ENCODE measurements at regions not wholly inside any gene's neighbourhood (a gene's known extent, or its start where the extent isn't known, plus 50 kb on each side); places are given as distances from the start of the nearest gene placed in this dataset.

- ATAC-seq = no peak
- DNase-seq = no peak
- no peaks in the 10 kb centered on the region for H3K4me1 ChIP-seq (ENCODE audit: control insufficient read depth, insufficient read depth, low read length)
- H3K4me3 ChIP-seq (ENCODE audit: low read length) = no peak overlapping the region
- H3K27ac ChIP-seq (ENCODE audit: low read length) = no peak overlapping the region
- H3K9me3 ChIP-seq (ENCODE audit: control insufficient read depth, insufficient read depth, low read length) = no peaks in the 10 kb centered on the region
- H3K4me1 Mint-ChIP-seq = no peaks in the 10 kb centered on the region
- H3K9me3 Mint-ChIP-seq = no peaks in the 10 kb centered on the region
- no peak overlapping the region for H3K4me3 Mint-ChIP-seq
- H3K27me3 Mint-ChIP-seq (ENCODE audit: low read depth in 2 of 2) = no peaks in the 10 kb centered on the region
- intact Hi-C loops (cut with micrococcal nuclease) = no loop called here
- WGBS (ENCODE audit: insufficient coverage) = 94% methylated on average over 5 of the region's 5 CpGs
- no peaks in the 10 kb centered on the region for H3K27me3 ChIP-seq (ENCODE audit: control insufficient read depth, insufficient read depth, low read length)
- H3K36me3 ChIP-seq (ENCODE audit: control insufficient read depth, insufficient read depth, low read length) = no peaks in the 10 kb centered on the region
- no peak for TF ChIP-seq CTCF (IDR thresholded peaks at IDR 0.05)
- H3K27ac Mint-ChIP-seq = no peak overlapping the region
- H3K36me3 Mint-ChIP-seq = no peaks in the 10 kb centered on the region
Measured at GRCh38 chr5:124929000-124929399, 182.6 kb upstream of the ZNF608 start.

GRCh38 chr5:124932791-124933600 is 186.6 kb upstream of the ZNF608 start:
- Histone ChIP-seq H3K4me3 (ENCODE audit: low read length) (no peak overlapping the region), H3K27me3 (ENCODE audit: control insufficient read depth, insufficient read depth, low read length) (no peaks in the 10 kb centered on the region), H3K36me3 (ENCODE audit: control insufficient read depth, insufficient read depth, low read length) (no peaks in the 10 kb centered on the region), H3K9me3 (ENCODE audit: control insufficient read depth, insufficient read depth, low read length) (no peaks in the 10 kb centered on the region), H3K27ac (ENCODE audit: low read length) (no peak overlapping the region), H3K4me1 (ENCODE audit: control insufficient read depth, insufficient read depth, low read length) (peaks cover 20% of the 10 kb centered on the region)
- intact Hi-C loops (cut with micrococcal nuclease) = no loop called here
- no peak for TF ChIP-seq CTCF (IDR thresholded peaks at IDR 0.05)
- 61% methylated on average over 4 of the region's 4 CpGs for WGBS (ENCODE audit: insufficient coverage)
- ATAC-seq (no peak), DNase-seq (no peak)
- no peak overlapping the region for H3K27ac Mint-ChIP-seq
- no peak overlapping the region for H3K4me3 Mint-ChIP-seq
- no peaks in the 10 kb centered on the region for H3K9me3 Mint-ChIP-seq
- H3K4me1 Mint-ChIP-seq = peaks cover 14 to 16% of the 10 kb centered on the region in 2 donors
- no peaks in the 10 kb centered on the region for H3K36me3 Mint-ChIP-seq
- H3K27me3 Mint-ChIP-seq (ENCODE audit: low read depth in 2 of 2) = no peaks in the 10 kb centered on the region

- peak overlapping the region; percentile 76 for H3K4me3 Mint-ChIP-seq
- intact Hi-C loops (cut with micrococcal nuclease) = loop anchor here (5.0 kb wide), 1 partner anchor 68 kb away; no protein-coding TSS in a partner anchor
- H3K4me3 ChIP-seq (ENCODE audit: low read length) = no peak overlapping the region
- H3K27ac Mint-ChIP-seq = peak overlapping the region; percentile 86 to 96
- 29% methylated on average over 4 of the region's 4 CpGs for WGBS (ENCODE audit: insufficient coverage)
- H3K36me3 ChIP-seq (ENCODE audit: control insufficient read depth, insufficient read depth, low read length) = no peaks in the 10 kb centered on the region
- no peaks in the 10 kb centered on the region for H3K27me3 ChIP-seq (ENCODE audit: control insufficient read depth, insufficient read depth, low read length)
- no peaks in the 10 kb centered on the region for H3K36me3 Mint-ChIP-seq
- no peaks in the 10 kb centered on the region for H3K9me3 ChIP-seq (ENCODE audit: control insufficient read depth, insufficient read depth, low read length)
- H3K4me1 Mint-ChIP-seq = peaks cover 21 to 26% of the 10 kb centered on the region in 2 donors
- H3K27me3 Mint-ChIP-seq (ENCODE audit: low read depth in 2 of 2) = no peaks in the 10 kb centered on the region
- TF ChIP-seq CTCF (IDR thresholded peaks at IDR 0.05) = no peak
- H3K4me1 ChIP-seq (ENCODE audit: control insufficient read depth, insufficient read depth, low read length) = peaks cover 20% of the 10 kb centered on the region
- H3K9me3 Mint-ChIP-seq = no peaks in the 10 kb centered on the region
- peak; percentile 38 to 48 for DNase-seq
- ATAC-seq = peak; percentile 51 to 76 (median 72)
- peak overlapping the region; percentile 60 for H3K27ac ChIP-seq (ENCODE audit: low read length)
Measured at GRCh38 chr5:124935065-124935464, 188.6 kb upstream of the ZNF608 start.

GRCh38 chr5:124936626-124936933 is 190.1 kb upstream of the ZNF608 start:
- TF ChIP-seq CTCF (IDR thresholded peaks at IDR 0.05) = no peak
- no peaks in the 10 kb centered on the region for H3K9me3 Mint-ChIP-seq
- WGBS (ENCODE audit: insufficient coverage) = 68% methylated on average over 1 of the region's 4 CpGs
- Histone ChIP-seq H3K27ac (ENCODE audit: low read length) (no peak overlapping the region), H3K27me3 (ENCODE audit: control insufficient read depth, insufficient read depth, low read length) (no peaks in the 10 kb centered on the region), H3K4me1 (ENCODE audit: control insufficient read depth, insufficient read depth, low read length) (peaks cover 20% of the 10 kb centered on the region), H3K9me3 (ENCODE audit: control insufficient read depth, insufficient read depth, low read length) (no peaks in the 10 kb centered on the region), H3K4me3 (ENCODE audit: low read length) (no peak overlapping the region), H3K36me3 (ENCODE audit: control insufficient read depth, insufficient read depth, low read length) (no peaks in the 10 kb centered on the region)
- no peak overlapping the region for H3K4me3 Mint-ChIP-seq
- no peaks in the 10 kb centered on the region for H3K36me3 Mint-ChIP-seq
- no peaks in the 10 kb centered on the region for H3K27me3 Mint-ChIP-seq (ENCODE audit: low read depth in 2 of 2)
- ATAC-seq (no peak), DNase-seq (no peak)
- peaks cover 21 to 26% of the 10 kb centered on the region in 2 donors for H3K4me1 Mint-ChIP-seq
- intact Hi-C loops (cut with micrococcal nuclease) = loop anchor here (2.0 to 5.0 kb wide), 2 partner anchors 69 to 288 kb away; no protein-coding TSS in a partner anchor
- H3K27ac Mint-ChIP-seq = peak overlapping the region; percentile 86 to 96

Measured in natural killer cell (primary cell).